GM23338 (cell line): ENCODE measurements at regions not wholly inside any gene's neighbourhood (a gene's known extent, or its start where the extent isn't known, plus 50 kb on each side); places are given as distances from the start of the nearest gene placed in this dataset.

Experiments
- CREB1 ChIP-seq: fragments of 250-450 bp; sonication (Bioruptor Pico); IDR thresholded peaks from 2 replicates; pipeline ENCODE4 v1.5.0; 2020; ENCODE audit warnings: low read depth, mild to moderate bottlenecking, moderate library complexity
- EZH2 ChIP-seq: fragments of 200-600 bp; sonication (generic); IDR thresholded peaks from one replicate; pipeline ENCODE4 v1.8.0; 2017; ENCODE audit warnings: antibody characterized with exemption, mild to moderate bottlenecking, low read depth; ENCODE audit not compliant: unreplicated experiment
- EZH2phosphoT487 ChIP-seq: fragments of 200-600 bp; sonication (generic); IDR thresholded peaks from one replicate; pipeline ENCODE4 v1.8.1; 2018; ENCODE audit warnings: antibody characterized with exemption; ENCODE audit not compliant: unreplicated experiment
- JUNB ChIP-seq: IDR thresholded peaks from one replicate; pipeline ENCODE4 v1.6.1; 2016; ENCODE audit warnings: antibody characterized with exemption; ENCODE audit not compliant: unreplicated experiment
- NANOG ChIP-seq: IDR thresholded peaks from 2 replicates; pipeline ENCODE4 v1.6.1; 2016; ENCODE audit warnings: antibody characterized with exemption, borderline replicate concordance
- POLR2AphosphoS5 ChIP-seq: IDR thresholded peaks from 2 replicates; pipeline ENCODE4 v1.6.1; 2016; ENCODE audit warnings: antibody characterized with exemption, low read depth
- STAT1 ChIP-seq: IDR thresholded peaks from one replicate; pipeline ENCODE4 v1.6.1; 2016; ENCODE audit warnings: antibody characterized with exemption; ENCODE audit not compliant: unreplicated experiment
- ZNF114 ChIP-seq: fragments of 250-450 bp; sonication (Bioruptor Pico); IDR thresholded peaks from 2 replicates; pipeline ENCODE4 v1.5.0; 2020; ENCODE audit warnings: mild to moderate bottlenecking, moderate library complexity
- ZNF331 ChIP-seq: fragments of 250-450 bp; sonication (Bioruptor Pico); IDR thresholded peaks from 2 replicates; pipeline ENCODE4 v1.5.0; 2020; ENCODE audit warnings: low read depth, mild to moderate bottlenecking, moderate library complexity
- ZNF462 ChIP-seq: fragments of 250-450 bp; sonication (Bioruptor Pico); IDR thresholded peaks from 2 replicates; pipeline ENCODE4 v1.5.0; 2020; ENCODE audit warnings: mild to moderate bottlenecking, moderate library complexity
- TF ChIP-seq, protein P1 (sequence below), 2 experiments: fragments of 200-600 bp in 1 of 2; sonication (generic) in 1 of 2; conservative IDR thresholded peaks; 2 replicates each; pipeline versions ENCODE4 v1.5.1 to v1.6.1; 2016 to 2017; ENCODE audit warnings: antibody characterized with exemption in 2 of 2, low read depth in 2 of 2, mild to moderate bottlenecking in 2 of 2, moderate library complexity in 1 of 2
- TF ChIP-seq, protein P2 (sequence below): IDR thresholded peaks from 2 replicates; pipeline ENCODE4 v1.6.1; 2016; ENCODE audit warnings: antibody characterized with exemption
- TF ChIP-seq, protein P3 (sequence below): IDR thresholded peaks from one replicate; pipeline ENCODE4 v1.6.1; 2018; ENCODE audit warnings: antibody characterized with exemption; ENCODE audit not compliant: unreplicated experiment

- TF ChIP-seq, protein P1, sequence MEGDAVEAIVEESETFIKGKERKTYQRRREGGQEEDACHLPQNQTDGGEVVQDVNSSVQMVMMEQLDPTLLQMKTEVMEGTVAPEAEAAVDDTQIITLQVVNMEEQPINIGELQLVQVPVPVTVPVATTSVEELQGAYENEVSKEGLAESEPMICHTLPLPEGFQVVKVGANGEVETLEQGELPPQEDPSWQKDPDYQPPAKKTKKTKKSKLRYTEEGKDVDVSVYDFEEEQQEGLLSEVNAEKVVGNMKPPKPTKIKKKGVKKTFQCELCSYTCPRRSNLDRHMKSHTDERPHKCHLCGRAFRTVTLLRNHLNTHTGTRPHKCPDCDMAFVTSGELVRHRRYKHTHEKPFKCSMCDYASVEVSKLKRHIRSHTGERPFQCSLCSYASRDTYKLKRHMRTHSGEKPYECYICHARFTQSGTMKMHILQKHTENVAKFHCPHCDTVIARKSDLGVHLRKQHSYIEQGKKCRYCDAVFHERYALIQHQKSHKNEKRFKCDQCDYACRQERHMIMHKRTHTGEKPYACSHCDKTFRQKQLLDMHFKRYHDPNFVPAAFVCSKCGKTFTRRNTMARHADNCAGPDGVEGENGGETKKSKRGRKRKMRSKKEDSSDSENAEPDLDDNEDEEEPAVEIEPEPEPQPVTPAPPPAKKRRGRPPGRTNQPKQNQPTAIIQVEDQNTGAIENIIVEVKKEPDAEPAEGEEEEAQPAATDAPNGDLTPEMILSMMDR (conservative IDR thresholded peaks at IDR 0.05; ENCODE audit: low read depth in 2 of 2) = no peak
- TF ChIP-seq EZH2phosphoT487 (no peak), CREB1 (CRISPR knock-in tag) (no peak), EZH2 (no peak), POLR2AphosphoS5 (no peak), NANOG (no peak), JUNB (no peak), ZNF331 (CRISPR knock-in tag) (no peak), ZNF114 (no peak), STAT1 (no peak), ZNF462 (CRISPR knock-in tag) (no peak)
- TF ChIP-seq, protein P2, sequence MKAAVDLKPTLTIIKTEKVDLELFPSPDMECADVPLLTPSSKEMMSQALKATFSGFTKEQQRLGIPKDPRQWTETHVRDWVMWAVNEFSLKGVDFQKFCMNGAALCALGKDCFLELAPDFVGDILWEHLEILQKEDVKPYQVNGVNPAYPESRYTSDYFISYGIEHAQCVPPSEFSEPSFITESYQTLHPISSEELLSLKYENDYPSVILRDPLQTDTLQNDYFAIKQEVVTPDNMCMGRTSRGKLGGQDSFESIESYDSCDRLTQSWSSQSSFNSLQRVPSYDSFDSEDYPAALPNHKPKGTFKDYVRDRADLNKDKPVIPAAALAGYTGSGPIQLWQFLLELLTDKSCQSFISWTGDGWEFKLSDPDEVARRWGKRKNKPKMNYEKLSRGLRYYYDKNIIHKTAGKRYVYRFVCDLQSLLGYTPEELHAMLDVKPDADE = no peak
- TF ChIP-seq, protein P3, sequence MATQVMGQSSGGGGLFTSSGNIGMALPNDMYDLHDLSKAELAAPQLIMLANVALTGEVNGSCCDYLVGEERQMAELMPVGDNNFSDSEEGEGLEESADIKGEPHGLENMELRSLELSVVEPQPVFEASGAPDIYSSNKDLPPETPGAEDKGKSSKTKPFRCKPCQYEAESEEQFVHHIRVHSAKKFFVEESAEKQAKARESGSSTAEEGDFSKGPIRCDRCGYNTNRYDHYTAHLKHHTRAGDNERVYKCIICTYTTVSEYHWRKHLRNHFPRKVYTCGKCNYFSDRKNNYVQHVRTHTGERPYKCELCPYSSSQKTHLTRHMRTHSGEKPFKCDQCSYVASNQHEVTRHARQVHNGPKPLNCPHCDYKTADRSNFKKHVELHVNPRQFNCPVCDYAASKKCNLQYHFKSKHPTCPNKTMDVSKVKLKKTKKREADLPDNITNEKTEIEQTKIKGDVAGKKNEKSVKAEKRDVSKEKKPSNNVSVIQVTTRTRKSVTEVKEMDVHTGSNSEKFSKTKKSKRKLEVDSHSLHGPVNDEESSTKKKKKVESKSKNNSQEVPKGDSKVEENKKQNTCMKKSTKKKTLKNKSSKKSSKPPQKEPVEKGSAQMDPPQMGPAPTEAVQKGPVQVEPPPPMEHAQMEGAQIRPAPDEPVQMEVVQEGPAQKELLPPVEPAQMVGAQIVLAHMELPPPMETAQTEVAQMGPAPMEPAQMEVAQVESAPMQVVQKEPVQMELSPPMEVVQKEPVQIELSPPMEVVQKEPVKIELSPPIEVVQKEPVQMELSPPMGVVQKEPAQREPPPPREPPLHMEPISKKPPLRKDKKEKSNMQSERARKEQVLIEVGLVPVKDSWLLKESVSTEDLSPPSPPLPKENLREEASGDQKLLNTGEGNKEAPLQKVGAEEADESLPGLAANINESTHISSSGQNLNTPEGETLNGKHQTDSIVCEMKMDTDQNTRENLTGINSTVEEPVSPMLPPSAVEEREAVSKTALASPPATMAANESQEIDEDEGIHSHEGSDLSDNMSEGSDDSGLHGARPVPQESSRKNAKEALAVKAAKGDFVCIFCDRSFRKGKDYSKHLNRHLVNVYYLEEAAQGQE = no peak
Observed at GRCh38 chr2:221161186-221161585, 410.9 kb downstream of the EPHA4 start.
